Globus pallidus (tissue), 1 donor: ENCODE measurements at regions not wholly inside any gene's neighbourhood (a gene's known extent, or its start where the extent isn't known, plus 50 kb on each side); places are given as distances from the start of the nearest gene placed in this dataset.

Experiments used
- DNase-seq: peaks from one replicate; pipeline ENCODE4 v3.0.0-alpha.2; 2015; ENCODE audit warnings: low spot score

DNA sequence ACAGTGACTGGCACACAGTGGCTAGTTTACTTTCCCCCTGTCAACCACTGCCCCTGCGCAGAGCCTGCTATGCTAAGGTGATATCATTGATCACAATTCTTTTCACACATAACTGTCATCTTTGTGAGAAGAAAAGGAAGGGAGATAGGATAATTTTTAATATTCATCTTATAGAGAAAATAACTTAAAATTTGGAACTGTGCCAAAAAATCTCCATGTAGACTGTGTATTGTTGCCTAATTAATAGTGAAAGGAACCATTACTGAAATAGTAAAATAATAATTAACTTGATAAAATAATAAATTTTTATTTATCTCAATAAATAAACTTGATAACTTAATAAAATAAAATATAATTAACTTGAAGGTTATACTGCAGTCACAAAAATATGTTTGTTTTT lies 1069.4 kb downstream of the C4orf33 start:
- no peak for DNase-seq

DNA sequence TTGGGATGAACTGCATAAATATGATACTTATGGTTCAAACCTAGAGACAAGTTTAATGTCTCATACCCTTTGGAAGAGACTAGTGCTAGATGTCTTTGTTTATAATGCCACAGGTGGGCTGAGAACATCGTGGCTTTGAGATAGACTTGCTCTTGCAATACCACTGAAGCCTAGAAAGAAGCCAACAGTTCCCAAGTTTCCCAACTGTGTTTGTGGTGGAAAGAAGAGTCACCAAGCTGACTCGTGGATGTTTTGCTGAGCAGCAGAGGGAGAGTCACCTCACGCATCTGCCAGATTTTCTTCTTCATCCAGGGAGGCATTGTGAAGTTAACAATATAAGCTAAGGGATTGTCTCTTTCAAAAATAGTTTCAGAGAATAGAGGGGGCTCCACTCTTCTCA lies 1076.2 kb downstream of the C4orf33 start:
- DNase-seq = no peak

DNA sequence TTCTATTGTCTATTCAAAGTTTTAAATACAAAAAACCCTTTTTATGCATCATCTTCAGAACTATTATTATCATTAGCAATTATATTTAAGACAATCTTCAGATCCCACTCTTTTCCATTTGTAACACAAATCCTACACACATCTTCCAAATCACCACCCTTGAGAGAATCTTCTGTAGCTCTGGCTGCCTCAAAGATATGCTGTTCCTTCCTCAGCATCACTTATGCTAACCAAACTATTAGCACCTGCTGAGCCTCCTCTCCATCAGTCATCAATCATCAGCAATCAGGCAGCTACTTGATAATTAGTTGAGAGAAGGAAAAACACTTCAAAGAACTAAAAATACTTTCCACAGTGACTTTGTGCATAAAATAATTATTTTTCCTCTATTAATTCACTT lies 1082.2 kb downstream of the C4orf33 start:
- DNase-seq = no peak

DNA sequence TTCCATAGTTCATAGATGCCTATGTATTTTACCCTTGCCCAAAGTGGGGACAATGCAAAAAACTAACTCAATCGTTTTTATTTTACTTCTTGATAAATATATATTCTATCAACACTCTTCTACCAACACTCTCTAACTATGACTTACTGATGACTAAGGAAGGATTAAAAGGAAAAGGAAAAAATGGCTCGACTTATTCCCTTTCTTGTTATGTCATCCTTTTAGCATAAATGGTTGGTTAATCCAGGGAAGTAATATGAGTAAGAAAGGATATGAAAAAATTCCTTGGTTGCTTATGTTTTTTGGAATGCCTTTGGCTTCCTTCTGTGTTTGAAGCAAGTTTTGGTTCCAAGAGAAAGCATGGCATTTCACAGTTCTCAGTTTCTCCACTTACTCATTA lies 1087.1 kb downstream of the C4orf33 start:
- no peak for DNase-seq

DNA sequence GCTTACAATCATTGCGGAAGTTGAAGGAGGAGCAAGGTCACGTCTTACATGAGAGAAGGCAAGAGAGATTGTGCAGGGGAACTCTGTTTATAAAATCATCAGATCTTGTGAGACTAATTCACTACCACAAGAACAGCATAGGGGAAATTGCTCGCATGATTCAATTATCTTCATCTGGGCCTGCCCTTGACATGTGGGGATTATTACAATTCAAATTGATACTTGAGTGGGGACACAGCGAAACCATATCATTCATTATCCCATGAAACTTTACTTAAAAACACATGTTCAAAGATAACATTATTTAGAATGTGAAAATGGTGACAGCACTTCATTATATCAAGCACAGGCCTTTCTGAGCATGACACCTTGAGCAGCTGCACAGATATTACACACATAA lies 1087.8 kb downstream of the C4orf33 start:
- no peak for DNase-seq

DNA sequence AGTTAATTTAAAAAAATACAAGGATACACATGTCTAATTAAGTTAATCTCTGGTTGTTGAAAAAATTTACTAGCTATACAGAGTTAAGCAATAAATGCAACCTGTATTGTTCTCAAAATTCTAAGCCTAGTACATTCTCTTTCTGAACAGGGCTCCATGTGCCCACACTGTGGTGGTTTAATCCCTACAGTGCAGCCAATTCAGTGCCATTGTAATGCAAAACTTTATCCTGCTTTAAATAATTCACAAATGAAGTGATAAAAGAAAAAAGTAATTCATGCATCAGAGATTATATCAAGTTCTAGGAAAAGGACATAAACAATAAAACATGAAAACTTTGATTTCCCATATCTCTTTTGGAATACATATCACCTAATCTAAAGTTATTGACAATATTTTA lies 1089.2 kb downstream of the C4orf33 start:
- no peak for DNase-seq

DNA sequence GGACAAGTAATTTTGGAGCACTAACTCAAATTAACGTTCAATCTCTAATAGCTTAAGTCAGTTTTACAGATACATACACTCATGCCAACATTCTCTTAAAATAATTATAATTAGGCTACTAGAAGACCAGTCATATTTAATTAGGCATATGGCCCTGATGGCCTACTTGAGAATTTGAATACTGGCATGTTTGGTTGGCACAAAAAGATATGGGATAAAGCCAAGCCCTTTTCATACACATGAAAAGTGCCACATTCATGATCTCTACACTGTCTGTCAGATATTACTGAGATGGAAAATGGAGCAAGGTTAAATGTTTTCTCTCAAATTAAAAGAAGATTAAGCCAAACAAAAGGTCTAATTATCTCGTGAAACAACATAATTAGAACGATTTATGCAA lies 1091.0 kb downstream of the C4orf33 start:
- no peak for DNase-seq

DNA sequence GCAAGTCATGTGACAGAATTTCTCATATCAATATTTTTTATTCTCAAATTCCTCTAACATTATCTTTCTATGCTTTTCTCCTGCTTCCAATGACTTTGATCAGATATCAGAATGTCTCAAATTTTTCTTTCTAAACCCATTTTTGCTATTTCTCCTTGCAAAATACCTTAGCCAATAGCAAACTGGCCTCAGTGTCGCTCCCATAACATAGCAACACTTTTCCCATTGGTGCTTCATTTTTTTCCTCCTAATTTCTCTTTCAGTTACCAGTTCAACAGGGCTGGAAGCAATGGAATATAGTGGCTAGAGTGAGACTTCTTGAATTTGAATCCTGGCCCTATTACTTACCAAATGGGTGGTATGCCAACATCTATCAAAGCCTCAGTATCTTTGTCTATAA lies 1091.6 kb downstream of the C4orf33 start:
- no peak for DNase-seq

DNA sequence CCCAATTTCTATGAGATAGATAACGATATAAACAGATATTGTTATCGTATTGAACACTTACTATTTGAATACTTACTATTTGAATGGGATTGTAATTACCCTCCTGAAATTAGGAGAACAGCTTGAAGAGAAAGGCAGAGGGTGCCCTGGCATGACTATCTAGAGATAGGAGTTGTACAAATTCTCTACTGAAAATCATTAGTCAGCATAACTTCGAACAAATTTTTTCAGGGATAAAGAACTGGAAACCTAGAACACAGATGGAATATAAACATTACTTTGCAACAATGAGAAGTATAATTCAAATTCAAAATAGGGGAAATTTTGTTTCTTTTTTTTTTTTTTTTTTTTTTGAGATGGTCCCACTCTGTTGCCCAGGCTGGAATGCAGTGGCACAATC lies 1096.8 kb downstream of the C4orf33 start:
- no peak for DNase-seq

DNA sequence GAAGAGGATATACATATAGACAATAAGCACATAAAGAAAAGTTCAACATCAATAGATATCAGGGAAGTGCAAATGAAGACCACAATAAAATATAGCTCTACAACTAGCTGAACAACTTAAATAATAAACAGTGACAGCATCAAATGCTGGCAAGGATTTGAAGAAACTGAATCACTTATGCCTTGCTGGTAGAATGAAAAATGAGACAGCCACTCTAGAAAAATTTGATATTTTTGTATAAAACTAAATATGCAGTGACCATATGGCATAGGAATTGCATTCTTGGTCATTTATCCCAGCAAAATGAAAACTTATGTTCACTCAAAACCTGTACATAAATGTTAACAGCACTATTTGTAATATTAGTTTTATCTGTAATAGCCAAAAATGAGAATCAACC lies 1102.0 kb downstream of the C4orf33 start:
- DNase-seq = no peak

DNA sequence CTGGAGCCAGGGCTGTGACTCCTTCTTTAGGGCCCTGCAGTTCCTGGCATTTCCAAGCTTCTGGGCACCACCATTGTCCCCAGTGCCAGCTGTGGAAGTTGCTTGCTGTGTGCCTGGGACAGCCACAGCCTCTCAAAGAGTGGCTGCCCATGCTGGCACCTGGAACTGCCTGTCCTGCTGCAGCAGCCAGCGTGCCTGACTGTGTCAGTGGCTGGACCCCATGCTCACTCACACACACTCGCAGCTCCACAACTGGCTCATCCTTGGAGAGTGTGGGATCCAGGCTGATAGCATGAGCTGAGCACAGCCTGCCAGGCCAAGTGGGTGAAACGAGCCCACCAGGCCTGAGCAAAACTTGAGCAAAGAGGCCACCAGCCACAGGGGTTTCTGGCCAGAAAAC lies 1107.6 kb downstream of the C4orf33 start:
- no peak for DNase-seq

DNA sequence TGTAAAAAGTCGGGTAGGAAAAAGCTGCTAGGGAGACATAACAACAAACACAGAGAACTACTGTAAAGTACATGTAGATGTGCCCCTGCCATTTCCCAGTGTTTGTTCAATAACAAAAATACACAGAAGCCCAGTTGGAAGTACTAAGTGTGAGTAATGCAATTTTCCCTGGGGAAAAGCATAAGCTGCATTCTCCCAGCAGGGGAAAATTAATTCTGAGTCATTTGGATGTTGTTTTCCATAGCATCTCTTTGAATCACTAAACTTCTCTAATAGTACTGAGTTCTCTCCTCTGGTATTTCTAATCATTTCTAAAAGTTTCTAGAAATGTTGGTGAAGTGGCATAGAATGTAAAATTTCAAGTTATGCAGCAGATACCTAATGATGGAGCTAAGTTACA lies 1114.9 kb downstream of the C4orf33 start:
- no peak for DNase-seq

DNA sequence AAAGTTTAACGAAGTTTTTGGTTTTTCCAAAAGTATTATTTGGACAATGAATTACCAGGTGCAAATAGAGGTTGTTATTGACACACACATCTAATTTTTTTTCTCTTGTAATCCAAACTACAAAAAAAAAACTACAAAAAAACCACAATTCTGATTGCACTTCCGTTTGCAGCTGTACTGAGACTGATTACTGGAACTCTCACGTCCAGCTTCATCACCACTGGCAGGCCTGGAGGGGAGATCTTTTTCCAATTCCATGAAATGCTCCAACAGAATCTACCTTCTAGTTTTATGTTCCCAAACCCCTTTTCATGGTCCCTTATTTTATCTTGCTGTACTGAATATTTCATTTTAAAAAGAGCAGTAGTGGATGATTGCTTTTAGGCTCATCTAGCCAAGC lies 1118.3 kb downstream of the C4orf33 start:
- no peak for DNase-seq

DNA sequence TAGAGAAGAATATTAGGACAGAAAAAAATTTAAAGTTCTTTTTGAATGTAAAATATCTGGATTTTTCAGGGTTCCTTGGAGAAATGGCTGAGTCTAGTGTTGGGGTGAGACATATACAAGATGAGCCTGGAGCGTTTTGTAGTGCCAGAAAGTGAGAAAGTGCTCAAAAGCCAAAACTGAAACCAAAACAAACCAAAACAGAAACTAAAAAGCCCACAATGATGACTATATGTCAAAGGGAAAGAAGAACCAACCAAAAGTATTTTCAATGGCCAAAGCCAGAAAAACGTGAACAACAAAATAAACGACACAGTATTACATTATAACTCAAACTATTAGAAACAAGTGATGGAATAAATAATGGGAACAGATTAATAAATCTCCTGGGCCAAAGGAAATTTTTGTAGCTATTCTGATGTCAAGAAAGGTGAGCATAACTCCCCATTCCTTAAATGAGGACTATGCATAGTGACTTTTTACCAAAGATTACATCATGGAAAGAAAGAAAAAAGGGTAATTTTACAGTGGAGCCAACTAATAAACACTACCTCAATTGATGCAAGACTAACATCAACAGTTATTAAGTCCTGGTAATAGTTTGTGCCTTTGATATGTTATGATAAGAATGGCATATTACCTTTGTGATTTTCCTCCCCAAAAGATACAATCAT lies 1137.6 kb downstream of the C4orf33 start:
- DNase-seq = no peak

DNA sequence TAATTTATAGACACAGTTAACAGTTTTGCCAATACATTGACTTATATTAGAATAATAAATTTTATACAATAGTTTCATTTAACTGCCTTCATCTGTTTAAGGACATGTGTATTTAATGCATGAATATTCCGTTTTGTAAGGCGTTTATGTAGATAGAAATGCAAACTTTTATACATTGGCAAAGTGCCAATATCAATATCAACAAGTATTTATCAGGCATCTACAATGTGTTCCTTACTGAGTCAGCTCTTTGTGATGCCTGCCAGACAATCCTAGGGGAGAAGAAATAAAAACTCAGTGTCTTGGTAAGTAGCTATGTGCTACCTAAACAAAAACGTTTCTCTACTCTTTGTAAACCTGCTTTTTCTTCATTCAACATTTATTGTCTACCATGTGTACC lies 1142.2 kb downstream of the C4orf33 start:
- DNase-seq = no peak

DNA sequence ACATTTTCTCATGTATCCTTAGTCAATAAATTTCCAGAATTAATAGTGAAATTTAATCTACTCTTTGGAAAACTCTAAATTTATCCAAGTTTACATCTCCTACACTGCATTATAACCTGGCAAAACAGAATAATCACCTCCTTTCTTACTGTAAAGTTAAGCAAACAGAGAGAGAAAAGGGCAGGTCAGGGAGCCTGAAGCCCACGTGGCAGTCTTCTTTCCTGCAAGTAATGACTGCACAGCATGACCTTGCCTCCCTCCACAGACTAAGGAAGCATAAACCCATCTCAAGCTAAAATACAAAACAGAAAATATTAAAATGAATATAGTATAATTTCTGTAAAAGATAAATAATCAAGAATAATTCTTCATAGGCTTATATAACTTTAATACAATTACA lies 1153.0 kb downstream of the C4orf33 start:
- DNase-seq = no peak

DNA sequence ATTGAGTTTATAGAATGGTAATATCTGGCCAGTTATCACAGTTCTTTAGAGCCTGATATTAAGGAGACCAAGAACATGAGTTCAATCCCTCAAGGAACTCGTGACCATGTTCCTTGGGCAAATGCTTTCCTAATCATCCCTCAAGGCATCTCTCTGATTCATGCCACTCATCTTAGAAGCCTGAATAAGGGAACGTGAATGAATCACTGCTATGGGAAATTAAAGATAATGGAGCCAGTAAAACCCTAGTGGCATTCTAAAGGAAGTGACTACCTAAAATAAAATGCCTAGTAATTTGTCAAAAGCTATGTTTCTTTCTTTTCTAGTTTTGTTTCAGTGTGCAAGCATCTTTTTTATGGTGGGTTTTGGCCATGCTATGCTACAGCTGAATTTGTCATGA lies 1161.3 kb downstream of the C4orf33 start:
- no peak for DNase-seq

DNA sequence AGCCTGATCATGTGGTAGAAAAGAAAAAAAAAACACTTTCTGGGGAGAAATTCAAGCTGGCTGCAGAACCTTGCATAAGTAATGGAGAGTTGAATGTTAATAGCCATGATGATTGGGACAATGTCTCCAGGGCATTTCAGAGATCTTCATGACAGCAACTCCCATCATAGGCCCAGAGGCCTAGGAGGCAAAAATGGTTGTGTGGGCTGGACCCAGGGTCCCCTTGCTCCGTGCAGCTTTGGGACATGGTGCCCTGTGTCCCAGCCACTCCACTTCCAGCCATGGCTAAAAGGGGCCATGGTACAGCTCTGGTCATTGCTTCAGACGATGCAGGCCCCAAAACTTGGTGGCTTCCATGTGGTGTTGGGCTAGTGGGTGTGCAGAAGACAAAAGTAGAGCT lies 1170.9 kb downstream of the C4orf33 start:
- no peak for DNase-seq

DNA sequence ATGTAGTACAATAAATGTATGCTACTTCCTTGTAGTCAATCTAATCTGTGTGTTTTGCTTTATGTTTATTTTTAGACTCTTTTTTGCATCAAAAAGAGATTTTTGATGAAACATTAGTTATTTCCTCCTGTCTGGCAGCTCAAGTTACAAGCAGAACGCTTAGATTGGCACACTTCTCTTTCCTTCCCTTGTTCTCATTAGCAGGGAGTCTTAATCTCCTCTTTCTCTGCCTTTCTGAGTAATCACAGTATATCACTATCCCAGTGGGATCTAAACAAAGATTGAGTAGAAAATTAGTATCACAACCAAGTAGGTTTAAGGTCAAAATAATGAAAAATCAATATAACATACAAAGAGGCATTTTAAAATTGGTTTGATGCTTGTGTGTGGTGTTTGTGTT lies 1192.6 kb downstream of the C4orf33 start:
- DNase-seq = no peak

DNA sequence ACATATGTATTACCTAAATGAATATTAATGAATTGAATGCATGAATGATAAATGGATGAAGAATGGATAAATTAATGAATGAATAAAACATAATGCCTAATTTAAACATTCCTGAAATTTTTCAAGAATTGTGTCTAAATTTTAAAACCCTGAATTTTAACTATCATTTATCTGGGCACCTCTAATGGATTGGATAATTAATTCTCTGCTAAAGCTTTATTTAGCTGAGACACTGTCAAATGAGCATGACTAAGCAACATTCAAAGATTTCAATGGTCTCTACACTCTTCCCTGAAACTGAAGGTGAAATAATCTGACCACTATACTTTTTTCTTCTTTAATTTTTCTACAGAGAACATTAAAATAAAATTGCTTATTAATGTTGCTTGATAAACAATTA lies 1197.7 kb downstream of the C4orf33 start:
- DNase-seq = no peak

DNA sequence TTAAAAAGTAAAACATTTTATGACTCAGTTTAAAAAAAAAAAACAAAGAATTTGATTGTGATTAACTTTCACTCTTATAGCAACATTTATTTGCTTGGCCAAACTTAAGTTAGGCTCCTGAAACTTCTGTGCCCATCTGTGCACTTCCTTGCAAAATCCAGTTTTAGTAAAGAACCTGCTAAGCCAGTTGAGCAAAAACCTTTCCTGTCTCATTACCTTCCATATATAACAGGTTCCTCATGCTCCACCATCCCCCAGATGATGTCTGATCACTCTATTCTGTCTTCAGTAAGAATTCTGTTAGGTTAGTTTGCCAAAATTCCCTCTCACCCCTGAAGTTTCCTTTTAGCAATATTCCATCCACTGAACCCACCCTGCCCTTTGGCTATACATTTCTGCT lies 1200.5 kb downstream of the C4orf33 start:
- no peak for DNase-seq

DNA sequence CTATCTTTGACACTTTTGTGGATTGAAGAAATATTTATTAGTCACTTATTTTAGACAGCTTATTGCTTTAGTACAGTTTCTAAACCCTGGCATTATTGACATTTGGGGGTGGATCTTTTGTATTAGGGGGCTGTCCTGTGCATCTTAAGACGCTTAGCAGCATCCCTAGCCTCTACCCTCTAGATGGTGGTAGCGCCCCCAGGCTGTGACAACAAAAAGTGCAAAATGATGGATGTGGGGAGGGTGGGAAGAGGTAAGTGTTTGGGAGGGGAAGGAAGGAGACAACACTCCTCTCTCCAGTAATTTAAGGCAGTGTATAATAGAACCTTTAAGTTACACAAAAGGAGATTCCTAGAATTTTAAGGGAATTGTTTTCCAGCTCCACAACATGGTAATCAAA lies 1210.6 kb downstream of the C4orf33 start:
- no peak for DNase-seq

DNA sequence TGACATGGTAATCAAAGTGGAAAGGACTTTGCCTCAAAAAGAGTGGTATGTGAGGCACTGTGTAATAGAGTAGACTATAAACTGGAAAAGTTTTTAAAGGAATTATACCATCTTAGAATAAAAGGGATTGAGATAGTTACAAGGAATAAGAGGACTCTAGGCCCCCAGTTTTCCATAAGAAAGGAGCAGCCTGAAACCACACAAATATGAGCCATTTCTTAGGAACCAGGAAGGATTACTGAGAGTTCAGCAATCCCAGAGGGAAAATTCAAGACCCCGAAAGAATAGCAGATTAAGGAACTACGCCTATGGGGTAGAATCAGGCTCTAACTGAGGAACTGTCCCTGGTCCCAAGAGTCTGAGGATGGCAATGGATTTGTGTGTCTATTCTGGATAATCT lies 1213.3 kb downstream of the C4orf33 start:
- DNase-seq = no peak

DNA sequence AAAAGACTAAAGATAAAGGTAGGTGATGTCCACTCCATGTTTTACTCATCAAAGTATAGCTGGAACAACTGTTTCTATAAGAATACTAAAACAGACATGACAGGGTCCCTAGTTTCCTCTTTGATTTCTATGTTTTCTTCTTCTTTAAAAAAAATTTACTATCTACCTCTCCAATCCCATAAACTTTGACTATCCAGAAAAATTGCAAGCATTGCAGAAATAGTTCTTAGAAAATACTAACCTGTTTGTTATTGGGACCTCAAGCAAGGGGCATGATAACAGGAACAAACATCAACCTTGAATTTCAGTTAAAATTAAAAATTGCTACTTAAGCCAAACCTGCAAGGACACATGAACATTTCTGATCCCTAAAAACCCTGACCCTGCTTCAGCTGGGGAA lies 1226.5 kb downstream of the C4orf33 start:
- no peak for DNase-seq

DNA sequence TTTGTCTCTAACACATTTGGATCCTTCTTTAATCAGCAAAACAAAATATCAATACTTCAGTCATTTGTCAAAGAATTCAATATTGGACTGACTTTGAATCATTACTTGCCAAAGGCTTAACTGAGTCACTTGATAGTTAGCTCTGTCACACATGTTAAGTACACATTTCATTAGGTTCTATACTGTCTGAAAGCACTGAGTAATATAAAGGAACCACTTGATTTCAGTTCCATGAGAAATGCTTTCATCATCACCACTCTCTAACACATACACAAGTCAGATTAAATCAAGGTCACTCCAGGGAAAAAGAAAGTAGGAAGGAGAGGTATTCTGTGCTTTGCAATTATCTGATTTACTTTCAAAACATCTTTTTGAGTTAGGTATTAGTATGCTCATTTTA lies 1233.1 kb downstream of the C4orf33 start:
- DNase-seq = no peak
